ENCODE measurements at regions not wholly inside any gene's neighbourhood (a gene's known extent, or its start where the extent isn't known, plus 50 kb on each side); places are given as distances from the start of the nearest gene placed in this dataset.

- no peak overlapping the region for H2BK120ac ChIP-seq (replicated peaks; ENCODE audit: low read depth, low read length)
- no peak overlapping the region for H3K27ac ChIP-seq (ENCODE audit: low read depth, low read length)
- 89% methylated on average over 1 of the region's 1 CpG; no CpG with 5 or more reads in 1 of the 2 experiments for WGBS, 2 experiments (ENCODE audit: extremely low coverage in 1 of 2, insufficient coverage in 1 of 2, insufficient read length in 1 of 2, insufficient replicate concordance in 2 of 2, low coverage in 1 of 2, low lambda C conversion rate in 2 of 2, missing lambda C conversion rate in 1 of 2)
- H2BK5ac ChIP-seq (ENCODE audit: low read depth, low read length): no peak overlapping the region
- POLR2A ChIA-PET (ENCODE audit: partially characterized antibody): no interaction called here
- no peak overlapping the region for H3K14ac ChIP-seq (ENCODE audit: insufficient read length)
- no peaks in the 10 kb centered on the region for H3K79me1 ChIP-seq (ENCODE audit: low read depth, low read length)
- H2BK15ac ChIP-seq (ENCODE audit: low read length): no peak overlapping the region
- no peak overlapping the region for H2AFZ ChIP-seq (ENCODE audit: low read length)
- H3K9me3 ChIP-seq (ENCODE audit: insufficient read depth in 2 of 2, low read depth in 1 of 2, low read length in 1 of 2): peaks cover 0 to 7% of the 10 kb centered on the region in 2 experiments; a peak in 1 of 4 replicates
- no peak overlapping the region for H4K5ac ChIP-seq (ENCODE audit: insufficient read length, low read depth, low read length)
- H4K20me1 ChIP-seq (replicated peaks in 1 of 2; ENCODE audit: control insufficient read depth in 1 of 2, insufficient read depth in 2 of 2, low read length in 2 of 2): no peaks in the 10 kb centered on the region
- H3K56ac ChIP-seq (replicated peaks; ENCODE audit: insufficient read length, low read depth, low read length): no peak overlapping the region
- DNase-seq (ENCODE audit: low read depth in 1 of 2, low spot score in 2 of 2) (no peak), FAIRE-seq (no peak)
- H3K27me3 ChIP-seq (replicated peaks in 1 of 4; ENCODE audit: control insufficient read depth in 3 of 4, extremely low read depth in 1 of 4, insufficient read depth in 3 of 4, low read length in 3 of 4): no peaks in the 10 kb centered on the region
- no peak overlapping the region for H3K4me3 ChIP-seq (ENCODE audit: extremely low read depth in 1 of 4, insufficient read depth in 2 of 4, low read depth in 3 of 4, low read length in 4 of 4)
- no peak overlapping the region for H4K8ac ChIP-seq (ENCODE audit: extremely low read depth, insufficient read depth, low read length)
- H4K91ac ChIP-seq (replicated peaks; ENCODE audit: insufficient read length, low read length): no peak overlapping the region
- no peak overlapping the region for H3K4me2 ChIP-seq (ENCODE audit: insufficient read depth in 1 of 2, low read depth in 2 of 2, low read length in 2 of 2)
- no peaks in the 10 kb centered on the region for H3K79me2 ChIP-seq (ENCODE audit: control insufficient read depth in 1 of 2, insufficient read depth in 2 of 2, low read length in 2 of 2)
- no peaks in the 10 kb centered on the region for H3K23me2 ChIP-seq (ENCODE audit: low read depth, low read length)
- CTCF ChIA-PET (ENCODE audit: partially characterized antibody): interaction anchor here (1.5 kb wide), 1 partner anchor 26 kb away, joined by 4 read pairs; no protein-coding TSS in a partner anchor
- H3K36me3 ChIP-seq (ENCODE audit: control insufficient read depth in 2 of 4, insufficient read depth in 4 of 4, low read length in 3 of 4): no peaks in the 10 kb centered on the region
- no peak overlapping the region for H3K9ac ChIP-seq (replicated peaks in 1 of 4; ENCODE audit: extremely low read depth in 1 of 4, low read depth in 3 of 4, low read length in 3 of 4)
- H2BK12ac ChIP-seq (ENCODE audit: low read depth, low read length): no peak overlapping the region
- no peak overlapping the region for H2BK20ac ChIP-seq (ENCODE audit: low read length)
- H3K4ac ChIP-seq (replicated peaks; ENCODE audit: insufficient read length, low read depth, low read length): no peak overlapping the region
- H3K18ac ChIP-seq (ENCODE audit: extremely low read depth, low read length): no peak overlapping the region
- H2AK5ac ChIP-seq (ENCODE audit: low read depth, low read length): no peak overlapping the region
- peaks cover 0 to 2% (median under 1%) of the 10 kb centered on the region in 4 experiments; a peak in 2 of 7 replicates for H3K4me1 ChIP-seq (replicated peaks in 1 of 4; ENCODE audit: control insufficient read depth in 3 of 4, insufficient read depth in 4 of 4, low read length in 3 of 4)
- H3K23ac ChIP-seq (ENCODE audit: insufficient read length): no peak overlapping the region
- TF ChIP-seq MAX (IDR thresholded peaks at IDR 0.05): no peak
- TF ChIP-seq TBP (IDR thresholded peaks at IDR 0.05; ENCODE audit: low read depth, low read length): no peak
- no peak for TF ChIP-seq RBBP5 (IDR thresholded peaks at IDR 0.05; ENCODE audit: borderline replicate concordance, low read depth, low read length)
- no peak for TF ChIP-seq CTBP2 (IDR thresholded peaks at IDR 0.05; ENCODE audit: borderline replicate concordance, insufficient read depth, insufficient read length, low read length)
- no peak for TF ChIP-seq USF2 (IDR thresholded peaks at IDR 0.05; ENCODE audit: low read length)
- TF ChIP-seq TAF1 (IDR thresholded peaks at IDR 0.05; ENCODE audit: low read depth, low read length): no peak
- TF ChIP-seq HDAC6 (IDR thresholded peaks at IDR 0.05; ENCODE audit: low read depth, low read length): no peak
- TF ChIP-seq SP2 (IDR thresholded peaks at IDR 0.05; ENCODE audit: low read length): no peak
- no peak for TF ChIP-seq SIN3A (conservative IDR thresholded peaks at IDR 0.05 in 1 of 2, IDR thresholded peaks at IDR 0.05 in 1 of 2; ENCODE audit: low read depth in 1 of 2, low read length in 2 of 2)
- no peak for TF ChIP-seq BCL11A (IDR thresholded peaks at IDR 0.05; ENCODE audit: low read depth in 2 of 2, low read length in 2 of 2)
- TF ChIP-seq SIRT6 (IDR thresholded peaks at IDR 0.05; ENCODE audit: low read length): no peak
- TF ChIP-seq JUN (IDR thresholded peaks at IDR 0.05; ENCODE audit: low read depth, low read length): no peak
- no peak for TF ChIP-seq GABPA (IDR thresholded peaks at IDR 0.05; ENCODE audit: borderline replicate concordance, insufficient read depth, low read length)
- TF ChIP-seq SUZ12 (IDR thresholded peaks at IDR 0.05; ENCODE audit: low read length): no peak
Observed at GRCh38 chr17:13311306-13311705, 290.4 kb downstream of the HS3ST3A1 start.
